Loucy (cell line): ENCODE measurements at regions not wholly inside any gene's neighbourhood (a gene's known extent, or its start where the extent isn't known, plus 50 kb on each side); places are given as distances from the start of the nearest gene placed in this dataset.

Source experiments
- CTCF ChIP-seq: fragments of 200-600 bp; sonication (generic); conservative IDR thresholded peaks from 2 replicates; pipeline ENCODE4 v1.5.1; 2014; ENCODE audit warnings: mild to moderate bottlenecking, antibody characterized with exemption, low read length
- EZH2phosphoT487 ChIP-seq: fragments of 200-600 bp; IDR thresholded peaks from 2 replicates; pipeline ENCODE4 v1.6.1; 2018; ENCODE audit warnings: antibody characterized with exemption, mild to moderate bottlenecking, moderate library complexity, borderline replicate concordance

DNA sequence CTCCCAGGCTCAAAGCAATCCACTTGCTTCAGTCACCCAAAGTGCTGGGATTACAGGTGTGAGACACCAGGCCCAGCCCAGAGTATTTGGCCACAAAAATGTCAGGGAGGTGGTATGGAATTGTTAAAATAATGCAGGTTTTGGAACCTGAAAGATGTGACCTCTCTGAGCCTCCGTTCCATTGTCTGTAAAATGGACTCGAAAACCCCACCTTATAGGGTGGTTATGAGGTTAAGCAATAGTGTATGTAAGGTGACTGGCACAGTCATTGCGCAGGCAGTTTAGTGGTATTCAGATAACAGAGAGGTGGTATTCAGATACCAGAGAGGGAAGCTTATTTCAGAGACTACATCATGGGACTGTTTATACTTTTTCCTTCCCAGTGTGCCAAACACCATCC is 52.5 kb upstream of the PRSS23 start:
- TF ChIP-seq CTCF (no peak), EZH2phosphoT487 (no peak)
